SU-DHL-6 (cell line): ENCODE measurements at regions not wholly inside any gene's neighbourhood (a gene's known extent, or its start where the extent isn't known, plus 50 kb on each side); places are given as distances from the start of the nearest gene placed in this dataset.
"Not testable (repeated sequence)": the region's sequence is repeated elsewhere in the genome, so short reads cannot be mapped to it uniquely, and the experiment has no call there.

Source experiments
- H2AFZ ChIP-seq: fragments of 200-600 bp; sonication (generic); 2 replicates; pipeline ENCODE4 v1.6.1; 2014; ENCODE audit warnings: low read depth, mild to moderate bottlenecking, moderate library complexity, mixed read lengths, antibody characterized with exemption, low read length; ENCODE audit not compliant: severe bottlenecking
- H3F3A ChIP-seq: fragments of 200-600 bp; shearing (Covaris generic); 2 replicates; pipeline ENCODE4 v1.6.0; 2016; ENCODE audit warnings: antibody characterized with exemption, mild to moderate bottlenecking; ENCODE audit not compliant: insufficient read depth
- H3K27ac ChIP-seq: fragments of 200-600 bp; sonication (generic); 2 replicates; pipeline ENCODE4 v1.5.1; 2016; ENCODE audit warnings: low read depth, mild to moderate bottlenecking, low read length, moderate library complexity, mixed read lengths
- H3K27me3 ChIP-seq: fragments of 200-600 bp; sonication (generic), shearing (Covaris generic); 2 replicates; pipeline ENCODE4 v1.6.0; 2014; ENCODE audit warnings: mild to moderate bottlenecking, low read length
- H3K36me3 ChIP-seq: fragments of 200-600 bp; sonication (generic); 2 replicates; pipeline ENCODE4 v1.6.1; 2014; ENCODE audit warnings: mild to moderate bottlenecking, low read length, mixed read lengths
- H3K4me2 ChIP-seq: fragments of 300-600, 200-600 bp; shearing (Covaris generic), sonication (generic); 2 replicates; pipeline ENCODE4 v1.6.0; 2014; ENCODE audit warnings: low read length, low read depth, mild to moderate bottlenecking; ENCODE audit not compliant: poor library complexity, severe bottlenecking
- H3K4me3 ChIP-seq: fragments of 200-600 bp; sonication (generic); 2 replicates; pipeline ENCODE4 v1.5.1; 2014; ENCODE audit warnings: antibody characterized with exemption, low read length, mild to moderate bottlenecking, mixed read lengths; ENCODE audit not compliant: insufficient read depth, poor library complexity, severe bottlenecking
- H3K79me2 ChIP-seq: fragments of 200-600 bp; sonication (generic); 2 replicates; pipeline ENCODE4 v1.6.1; 2014; ENCODE audit warnings: mild to moderate bottlenecking, low read length, moderate library complexity; ENCODE audit not compliant: insufficient read depth
- H3K9ac ChIP-seq: fragments of 200-600 bp; sonication (generic); 2 replicates; pipeline ENCODE4 v1.7.0; 2014; ENCODE audit warnings: mild to moderate bottlenecking, low read length
- H3K9me2 ChIP-seq: fragments of 200-600 bp; sonication (generic); replicated peaks from 2 replicates; pipeline ENCODE4 v1.6.1; 2014; ENCODE audit warnings: low read length; ENCODE audit not compliant: insufficient read depth
- H3K9me3 ChIP-seq: fragments of 200-600 bp; sonication (generic); 2 replicates; pipeline ENCODE4 v1.6.1; 2014; ENCODE audit warnings: low read length, mixed read lengths; ENCODE audit not compliant: insufficient read depth
- H4K20me1 ChIP-seq: fragments of 200-600 bp; sonication (generic); 2 replicates; pipeline ENCODE4 v1.6.1; 2014; ENCODE audit warnings: low read depth, mild to moderate bottlenecking, antibody characterized with exemption, low read length, moderate library complexity, mixed read lengths
- EZH2phosphoT487 ChIP-seq: fragments of 200-600 bp; sonication (generic), shearing (Covaris generic); conservative IDR thresholded peaks from 2 replicates; pipeline ENCODE4 v1.6.1; 2018; ENCODE audit warnings: mild to moderate bottlenecking, antibody characterized with exemption, low read length, moderate library complexity, mixed read lengths
- TF ChIP-seq, protein P1 (sequence below): fragments of 200-600 bp; sonication (generic); IDR thresholded peaks from one replicate; pipeline ENCODE4 v1.5.1; 2017; ENCODE audit warnings: antibody characterized with exemption, mild to moderate bottlenecking, low read length, moderate library complexity; ENCODE audit not compliant: insufficient read depth, poor library complexity, severe bottlenecking

DNA sequence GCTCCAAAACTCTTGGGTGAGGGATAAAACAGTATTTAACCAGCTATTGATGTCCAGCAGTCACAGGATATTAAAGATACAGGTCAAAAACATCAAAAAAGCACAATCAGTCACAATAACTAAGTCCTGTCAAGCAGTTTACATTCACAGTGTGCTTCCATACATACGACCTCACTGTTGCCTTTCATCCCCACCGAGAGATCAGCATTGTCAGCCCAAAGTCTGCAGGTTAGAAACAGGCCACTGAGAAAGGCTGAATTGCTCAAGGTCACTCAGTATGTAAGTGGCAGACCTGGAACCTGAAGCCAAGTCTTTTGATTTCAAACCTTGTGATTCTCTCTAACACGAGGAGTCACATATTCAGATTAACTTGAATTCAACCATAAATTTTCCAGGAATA, 124.9 kb downstream of the GXYLT1 start:
- Histone ChIP-seq H3K27me3 (no peaks in the 10 kb centered on the region), H3K36me3 (no peaks in the 10 kb centered on the region), H2AFZ (no peak overlapping the region), H3K27ac (no peak overlapping the region), H3K9me3 (no peaks in the 10 kb centered on the region), H4K20me1 (no peaks in the 10 kb centered on the region), H3K4me3 (no peak overlapping the region), H3K9ac (no peak overlapping the region), H3F3A (no peaks in the 10 kb centered on the region), H3K9me2 (no peaks in the 10 kb centered on the region), H3K4me2 (no peak overlapping the region), H3K79me2 (no peaks in the 10 kb centered on the region)
- TF ChIP-seq, protein P1, sequence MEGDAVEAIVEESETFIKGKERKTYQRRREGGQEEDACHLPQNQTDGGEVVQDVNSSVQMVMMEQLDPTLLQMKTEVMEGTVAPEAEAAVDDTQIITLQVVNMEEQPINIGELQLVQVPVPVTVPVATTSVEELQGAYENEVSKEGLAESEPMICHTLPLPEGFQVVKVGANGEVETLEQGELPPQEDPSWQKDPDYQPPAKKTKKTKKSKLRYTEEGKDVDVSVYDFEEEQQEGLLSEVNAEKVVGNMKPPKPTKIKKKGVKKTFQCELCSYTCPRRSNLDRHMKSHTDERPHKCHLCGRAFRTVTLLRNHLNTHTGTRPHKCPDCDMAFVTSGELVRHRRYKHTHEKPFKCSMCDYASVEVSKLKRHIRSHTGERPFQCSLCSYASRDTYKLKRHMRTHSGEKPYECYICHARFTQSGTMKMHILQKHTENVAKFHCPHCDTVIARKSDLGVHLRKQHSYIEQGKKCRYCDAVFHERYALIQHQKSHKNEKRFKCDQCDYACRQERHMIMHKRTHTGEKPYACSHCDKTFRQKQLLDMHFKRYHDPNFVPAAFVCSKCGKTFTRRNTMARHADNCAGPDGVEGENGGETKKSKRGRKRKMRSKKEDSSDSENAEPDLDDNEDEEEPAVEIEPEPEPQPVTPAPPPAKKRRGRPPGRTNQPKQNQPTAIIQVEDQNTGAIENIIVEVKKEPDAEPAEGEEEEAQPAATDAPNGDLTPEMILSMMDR: no peak
- no peak for TF ChIP-seq EZH2phosphoT487

DNA sequence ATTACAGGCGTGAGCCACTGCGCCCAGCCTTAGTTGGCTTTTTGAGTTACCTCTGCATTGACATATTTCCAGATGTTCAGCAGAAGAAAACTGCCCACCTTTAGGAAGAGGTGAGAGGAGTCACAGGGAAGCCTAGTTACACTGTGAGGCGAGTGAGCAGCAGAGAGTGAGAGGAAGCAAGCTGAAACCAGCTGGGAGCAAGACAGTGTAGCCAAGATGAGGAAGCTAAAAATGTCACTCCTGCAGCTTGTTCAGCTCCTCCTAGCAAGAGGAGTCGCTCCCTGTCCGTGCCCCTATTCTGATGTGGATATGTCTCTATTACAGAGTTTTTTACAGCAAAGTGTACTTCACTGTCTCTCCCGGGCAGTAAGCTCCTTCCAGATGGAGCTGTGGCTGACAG, 127.6 kb downstream of the GXYLT1 start:
- no peak overlapping the region for H3K27ac ChIP-seq
- H2AFZ ChIP-seq: no peak overlapping the region
- H3K79me2 ChIP-seq: no peaks in the 10 kb centered on the region
- no peak overlapping the region for H3K9ac ChIP-seq
- no peak overlapping the region for H3K4me3 ChIP-seq
- H3K36me3 ChIP-seq: no peaks in the 10 kb centered on the region
- H3K4me2 ChIP-seq: no peak overlapping the region
- no peaks in the 10 kb centered on the region for H3F3A ChIP-seq
- no peaks in the 10 kb centered on the region for H3K9me2 ChIP-seq
- H4K20me1 ChIP-seq: no peaks in the 10 kb centered on the region
- no peaks in the 10 kb centered on the region for H3K9me3 ChIP-seq
- no peak for TF ChIP-seq EZH2phosphoT487
- TF ChIP-seq, protein P1: no peak
- no peaks in the 10 kb centered on the region for H3K27me3 ChIP-seq

DNA sequence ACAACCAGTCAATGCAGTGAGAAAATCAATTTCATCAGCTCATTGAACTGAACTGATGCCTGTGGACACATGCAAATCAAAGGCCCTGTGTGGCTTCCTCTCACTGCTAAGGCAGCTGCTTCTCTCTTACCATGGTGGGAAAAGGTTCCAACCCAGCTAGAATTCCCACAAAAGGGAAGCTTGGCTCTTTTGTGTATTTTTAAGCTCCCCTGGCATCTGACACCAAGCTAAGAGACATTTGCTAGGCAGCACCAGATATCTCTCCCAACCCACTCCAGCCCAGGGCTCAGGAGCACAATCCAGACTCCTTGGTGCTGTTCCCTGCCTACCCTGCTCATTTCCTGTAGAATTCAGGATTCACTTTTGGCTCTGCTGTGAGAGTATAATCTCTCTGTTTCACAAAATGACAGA, 129.6 kb downstream of the GXYLT1 start:
- Histone ChIP-seq H2AFZ (no peak overlapping the region), H3K4me2 (no peak overlapping the region), H3K27me3 (no peaks in the 10 kb centered on the region), H3K79me2 (no peaks in the 10 kb centered on the region), H3K4me3 (no peak overlapping the region), H3K27ac (no peak overlapping the region), H3K36me3 (no peaks in the 10 kb centered on the region), H3F3A (no peaks in the 10 kb centered on the region), H3K9ac (no peak overlapping the region), H3K9me2 (no peaks in the 10 kb centered on the region), H3K9me3 (no peaks in the 10 kb centered on the region), H4K20me1 (no peaks in the 10 kb centered on the region)
- TF ChIP-seq, protein P1: no peak
- no peak for TF ChIP-seq EZH2phosphoT487

DNA sequence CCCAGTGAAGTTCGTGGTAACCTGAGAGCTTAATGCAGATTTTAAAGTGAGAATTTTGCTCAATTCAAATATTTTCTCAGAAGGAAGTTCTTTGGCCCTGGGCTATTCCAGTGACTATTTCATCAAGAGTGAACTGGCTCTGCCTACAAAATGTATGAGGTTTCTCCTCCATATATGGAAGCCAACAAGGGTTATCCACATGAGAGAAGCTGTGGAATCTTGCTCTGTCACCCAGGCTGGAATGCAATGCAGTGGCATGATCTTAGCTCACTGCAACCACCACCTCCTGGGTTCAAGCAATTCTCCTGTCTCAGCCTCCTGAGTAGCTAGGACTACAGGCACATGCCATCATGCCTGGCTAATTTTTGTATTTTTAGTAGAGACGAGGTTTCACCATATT, 132.2 kb downstream of the GXYLT1 start:
- H3K9me2 ChIP-seq, H3K27ac ChIP-seq, H3F3A ChIP-seq, H2AFZ ChIP-seq, H3K79me2 ChIP-seq, H3K4me3 ChIP-seq, H4K20me1 ChIP-seq, H3K4me2 ChIP-seq, H3K27me3 ChIP-seq, H3K9me3 ChIP-seq, H3K36me3 ChIP-seq, H3K9ac ChIP-seq: not testable (repeated sequence)
